ENCODE measurements at regions not wholly inside any gene's neighbourhood (a gene's known extent, or its start where the extent isn't known, plus 50 kb on each side); places are given as distances from the start of the nearest gene placed in this dataset.
"Not testable (repeated sequence)": the region's sequence is repeated elsewhere in the genome, so short reads cannot be mapped to it uniquely, and the experiment has no call there.

- TF ChIP-seq, protein P1, sequence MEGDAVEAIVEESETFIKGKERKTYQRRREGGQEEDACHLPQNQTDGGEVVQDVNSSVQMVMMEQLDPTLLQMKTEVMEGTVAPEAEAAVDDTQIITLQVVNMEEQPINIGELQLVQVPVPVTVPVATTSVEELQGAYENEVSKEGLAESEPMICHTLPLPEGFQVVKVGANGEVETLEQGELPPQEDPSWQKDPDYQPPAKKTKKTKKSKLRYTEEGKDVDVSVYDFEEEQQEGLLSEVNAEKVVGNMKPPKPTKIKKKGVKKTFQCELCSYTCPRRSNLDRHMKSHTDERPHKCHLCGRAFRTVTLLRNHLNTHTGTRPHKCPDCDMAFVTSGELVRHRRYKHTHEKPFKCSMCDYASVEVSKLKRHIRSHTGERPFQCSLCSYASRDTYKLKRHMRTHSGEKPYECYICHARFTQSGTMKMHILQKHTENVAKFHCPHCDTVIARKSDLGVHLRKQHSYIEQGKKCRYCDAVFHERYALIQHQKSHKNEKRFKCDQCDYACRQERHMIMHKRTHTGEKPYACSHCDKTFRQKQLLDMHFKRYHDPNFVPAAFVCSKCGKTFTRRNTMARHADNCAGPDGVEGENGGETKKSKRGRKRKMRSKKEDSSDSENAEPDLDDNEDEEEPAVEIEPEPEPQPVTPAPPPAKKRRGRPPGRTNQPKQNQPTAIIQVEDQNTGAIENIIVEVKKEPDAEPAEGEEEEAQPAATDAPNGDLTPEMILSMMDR (IDR thresholded peaks at IDR 0.05) = not testable (repeated sequence)
- not testable (repeated sequence) for TF ChIP-seq POLR2AphosphoS5 (IDR thresholded peaks at IDR 0.05; ENCODE audit: insufficient read depth in 1 of 2, low read depth in 1 of 2); POLR2A (IDR thresholded peaks at IDR 0.05)
These were observed 57.7 kb upstream of the METTL9 start for GRCh38 chr16:21541611-21542051.

Measured in vagina (tissue), 2 donors.